D341Med (cell line): ENCODE measurements at regions not wholly inside any gene's neighbourhood (a gene's known extent, or its start where the extent isn't known, plus 50 kb on each side); places are given as distances from the start of the nearest gene placed in this dataset.

Experiments used
- DNase-seq: peaks from one replicate; pipeline ENCODE4 v3.0.0; 2012; ENCODE audit warnings: low spot score

- DNase-seq = no peak
Observed at GRCh38 chr9:13896922-13897835, 416.8 kb downstream of the NFIB start.

GRCh38 chr9:13896047-13896446 lies 417.9 kb downstream of the NFIB start:
- DNase-seq = no peak

GRCh38 chr9:13885258-13885657 lies 428.7 kb downstream of the NFIB start:
- DNase-seq = no peak

- no peak for DNase-seq
Observed at GRCh38 chr9:13879981-13880380, 434.0 kb downstream of the NFIB start.

- no peak for DNase-seq
Observed at GRCh38 chr9:13879011-13879410, 434.9 kb downstream of the NFIB start.

GRCh38 chr9:13878241-13878711 lies 435.7 kb downstream of the NFIB start:
- DNase-seq = no peak

- DNase-seq = no peak
Observed at GRCh38 chr9:13876741-13877140, 437.2 kb downstream of the NFIB start.

- no peak for DNase-seq
Observed at GRCh38 chr9:13873203-13873602, 440.7 kb downstream of the NFIB start.

- no peak for DNase-seq
Observed at GRCh38 chr9:13868336-13868735, 445.6 kb downstream of the NFIB start.

GRCh38 chr9:13865869-13866268 lies 448.1 kb downstream of the NFIB start:
- no peak for DNase-seq

GRCh38 chr9:13863112-13863511 lies 450.8 kb downstream of the NFIB start:
- DNase-seq = no peak

- no peak for DNase-seq
Observed at GRCh38 chr9:13862654-13863053, 451.3 kb downstream of the NFIB start.

GRCh38 chr9:13860946-13861640 lies 452.8 kb downstream of the NFIB start:
- DNase-seq = no peak

- DNase-seq = no peak
Observed at GRCh38 chr9:13860019-13860418, 453.9 kb downstream of the NFIB start.

GRCh38 chr9:13857521-13857920 lies 456.4 kb downstream of the NFIB start:
- no peak for DNase-seq

- no peak for DNase-seq
Observed at GRCh38 chr9:13847270-13847669, 466.7 kb downstream of the NFIB start.

- DNase-seq = no peak
Observed at GRCh38 chr9:13845460-13845859, 468.5 kb downstream of the NFIB start.

GRCh38 chr9:13841746-13842462 lies 472.0 kb downstream of the NFIB start:
- peak; percentile 22 for DNase-seq

GRCh38 chr9:13832446-13832845 lies 481.5 kb downstream of the NFIB start:
- DNase-seq = no peak

GRCh38 chr9:13823026-13823425 lies 490.9 kb downstream of the NFIB start:
- DNase-seq = no peak

- no peak for DNase-seq
Observed at GRCh38 chr9:13817754-13818278, 496.1 kb downstream of the NFIB start.

GRCh38 chr9:13816837-13817236 lies 497.1 kb downstream of the NFIB start:
- no peak for DNase-seq
